H1 (cell line): ENCODE measurements at regions not wholly inside any gene's neighbourhood (a gene's known extent, or its start where the extent isn't known, plus 50 kb on each side); places are given as distances from the start of the nearest gene placed in this dataset.

ENCODE experiments used
- CTCF ChIA-PET: fragments of 300-600 bp; sonication (Branson Sonifier 250); formaldehyde crosslinking; loops from one replicate; lab custom pipeline; 2021; ENCODE audit not compliant: partially characterized antibody; lab: Charles Lee
- POLR2A ChIA-PET: fragments of 300-600 bp; sonication (Branson Sonifier 250); formaldehyde crosslinking; loops from one replicate; lab custom pipeline; 2021; ENCODE audit warnings: inconsistent platforms; ENCODE audit not compliant: partially characterized antibody; lab: Charles Lee
- DNase-seq, 2 experiments: peaks; one replicate each; pipeline versions ENCODE4 v3.0.0 to v3.0.0-alpha.2; 2010 to 2022; ENCODE audit warnings: low spot score in 2 of 2, low read depth in 1 of 2, mixed read lengths in 1 of 2
- FAIRE-seq: peaks from 2 replicates; lab custom pipeline; 2011; peaks lifted over from hg19 to GRCh38; lab: Jason Lieb, UNC
- H2AFZ ChIP-seq: 2 replicates; pipeline ENCODE4 v1.8.1; 2012; ENCODE audit warnings: low read length, inconsistent platforms
- H2AK5ac ChIP-seq: 2 replicates; pipeline ENCODE4 v1.6.1; 2013; ENCODE audit warnings: low read depth, low read length
- H2BK120ac ChIP-seq: replicated peaks from 2 replicates; pipeline ENCODE3; 2013; ENCODE audit warnings: low read depth, low read length, inconsistent platforms
- H2BK12ac ChIP-seq: 2 replicates; pipeline ENCODE4 v1.6.1; 2013; ENCODE audit warnings: low read depth, low read length
- H2BK15ac ChIP-seq: 2 replicates; pipeline ENCODE4 v1.6.1; 2013; ENCODE audit warnings: low read length
- H2BK20ac ChIP-seq: 2 replicates; pipeline ENCODE4 v1.6.1; 2013; ENCODE audit warnings: low read length
- H2BK5ac ChIP-seq: 2 replicates; pipeline ENCODE4 v1.6.1; 2013; ENCODE audit warnings: low read depth, low read length
- H3K14ac ChIP-seq: 2 replicates; pipeline ENCODE4 v1.6.1; 2013; ENCODE audit warnings: inconsistent platforms; ENCODE audit not compliant: insufficient read length
- H3K18ac ChIP-seq: 2 replicates; pipeline ENCODE4 v1.6.1; 2013; ENCODE audit warnings: low read length; ENCODE audit errors: extremely low read depth
- H3K23ac ChIP-seq: 2 replicates; pipeline ENCODE4 v1.6.1; 2013; ENCODE audit warnings: inconsistent platforms; ENCODE audit not compliant: insufficient read length
- H3K23me2 ChIP-seq: 2 replicates; pipeline ENCODE4 v1.6.1; 2013; ENCODE audit warnings: low read depth, low read length
- H3K27ac ChIP-seq: 2 replicates; pipeline ENCODE4 v1.6.1; 2011; ENCODE audit warnings: low read depth, low read length, inconsistent platforms
- H3K27me3 ChIP-seq, 4 experiments: replicated peaks in 1 of 4; 1 replicate in 1 of 4; 2 replicates in 3 of 4; pipeline versions ENCODE4 v1.6.1 to v1.8.1; 2011 to 2013; ENCODE audit warnings: low read length in 3 of 4, mild to moderate bottlenecking in 3 of 4, inconsistent platforms in 2 of 4, mixed read lengths in 2 of 4, moderate library complexity in 1 of 4; ENCODE audit not compliant: control insufficient read depth in 3 of 4, insufficient read depth in 3 of 4; ENCODE audit errors: extremely low read depth in 1 of 4
- H3K36me3 ChIP-seq, 4 experiments: 2 replicates each; pipeline versions ENCODE4 v1.6.1 to v1.8.1; 2011 to 2013; ENCODE audit warnings: mild to moderate bottlenecking in 4 of 4, low read length in 3 of 4, moderate library complexity in 2 of 4, control low read depth in 1 of 4, inconsistent platforms in 1 of 4; ENCODE audit not compliant: insufficient read depth in 4 of 4, control insufficient read depth in 2 of 4
- H3K4ac ChIP-seq: replicated peaks from 2 replicates; pipeline ENCODE3; 2013; ENCODE audit warnings: low read length, low read depth, mixed read lengths, inconsistent platforms; ENCODE audit not compliant: insufficient read length
- H3K4me1 ChIP-seq, 4 experiments: replicated peaks in 1 of 4; 1 replicate in 1 of 4; 2 replicates in 3 of 4; pipeline versions ENCODE4 v1.6.1 to v1.8.1; 2011 to 2013; ENCODE audit warnings: low read length in 3 of 4, inconsistent platforms in 2 of 4, mixed read lengths in 1 of 4; ENCODE audit not compliant: insufficient read depth in 4 of 4, control insufficient read depth in 3 of 4
- H3K4me2 ChIP-seq, 2 experiments: 2 replicates each; pipeline versions ENCODE4 v1.6.1 to v1.8.1; 2011 to 2013; ENCODE audit warnings: low read depth in 2 of 2, low read length in 2 of 2, control low read depth in 1 of 2, inconsistent platforms in 1 of 2, mild to moderate bottlenecking in 1 of 2; ENCODE audit not compliant: insufficient read depth in 1 of 2
- H3K4me3 ChIP-seq, 4 experiments: fragments of 200-600, 300-600 bp in 1 of 4; sonication (generic), shearing (Covaris generic), sonication (Bioruptor Twin) in 1 of 4; 2 replicates each; pipeline versions ENCODE4 v1.5.1 to v1.8.1; 2011 to 2016; ENCODE audit warnings: low read length in 4 of 4, low read depth in 3 of 4, control low read depth in 2 of 4, inconsistent platforms in 2 of 4, mild to moderate bottlenecking in 2 of 4, mixed read lengths in 1 of 4, moderate library complexity in 1 of 4; ENCODE audit not compliant: insufficient read depth in 2 of 4; ENCODE audit errors: extremely low read depth in 1 of 4
- H3K56ac ChIP-seq: replicated peaks from 2 replicates; pipeline ENCODE3; 2013; ENCODE audit warnings: low read depth, mild to moderate bottlenecking, mixed read lengths, low read length, inconsistent platforms; ENCODE audit not compliant: insufficient read length
- H3K79me1 ChIP-seq: 2 replicates; pipeline ENCODE4 v1.6.1; 2013; ENCODE audit warnings: low read depth, low read length, control low read depth
- H3K79me2 ChIP-seq, 2 experiments: 2 replicates each; pipeline versions ENCODE4 v1.6.1 to v1.8.1; 2012 to 2013; ENCODE audit warnings: low read length in 2 of 2, mild to moderate bottlenecking in 2 of 2, inconsistent platforms in 1 of 2; ENCODE audit not compliant: insufficient read depth in 2 of 2, control insufficient read depth in 1 of 2
- H3K9ac ChIP-seq, 4 experiments: replicated peaks in 1 of 4; 1 replicate in 1 of 4; 2 replicates in 3 of 4; pipeline versions ENCODE4 v1.6.1 to v1.8.1; 2011 to 2013; ENCODE audit warnings: low read depth in 3 of 4, low read length in 3 of 4, control low read depth in 2 of 4, mild to moderate bottlenecking in 2 of 4, moderate library complexity in 2 of 4, inconsistent platforms in 1 of 4; ENCODE audit errors: extremely low read depth in 1 of 4
- H3K9me3 ChIP-seq, 2 experiments: 2 replicates each; pipeline versions ENCODE4 v1.6.1 to v1.8.1; 2012 to 2013; ENCODE audit warnings: mild to moderate bottlenecking in 2 of 2, moderate library complexity in 2 of 2, control low read depth in 1 of 2, inconsistent platforms in 1 of 2, low read depth in 1 of 2, low read length in 1 of 2, mixed read lengths in 1 of 2; ENCODE audit not compliant: insufficient read depth in 2 of 2
- H4K20me1 ChIP-seq, 2 experiments: replicated peaks in 1 of 2; 2 replicates each; pipeline versions ENCODE3 to v1.8.1; 2011 to 2013; ENCODE audit warnings: inconsistent platforms in 2 of 2, low read length in 2 of 2, mild to moderate bottlenecking in 1 of 2; ENCODE audit not compliant: insufficient read depth in 2 of 2, control insufficient read depth in 1 of 2
- H4K5ac ChIP-seq: 2 replicates; pipeline ENCODE4 v1.6.1; 2013; ENCODE audit warnings: low read length, low read depth, mixed read lengths, inconsistent platforms; ENCODE audit not compliant: insufficient read length
- H4K8ac ChIP-seq: 2 replicates; pipeline ENCODE4 v1.8.0; 2013; ENCODE audit warnings: mild to moderate bottlenecking, moderate library complexity, low read length, inconsistent platforms; ENCODE audit not compliant: insufficient read depth; ENCODE audit errors: extremely low read depth
- H4K91ac ChIP-seq: replicated peaks from 2 replicates; pipeline ENCODE3; 2013; ENCODE audit warnings: low read length, mixed read lengths, inconsistent platforms; ENCODE audit not compliant: insufficient read length
- BCL11A ChIP-seq, 2 experiments: IDR thresholded peaks; one replicate each; pipeline ENCODE4 v1.6.1; 2011; ENCODE audit warnings: low read depth in 2 of 2, low read length in 2 of 2, mild to moderate bottlenecking in 2 of 2
- CBX5 ChIP-seq: fragments of 300-800, 300-1000 bp; sonication (generic); IDR thresholded peaks from 2 replicates; pipeline ENCODE4 v1.7.1; 2016; ENCODE audit warnings: antibody characterized with exemption, low read length, low read depth
- CTBP2 ChIP-seq: IDR thresholded peaks from 2 replicates; pipeline ENCODE4 v1.7.0; 2011; ENCODE audit warnings: borderline replicate concordance, mild to moderate bottlenecking, moderate library complexity, mixed read lengths, low read length; ENCODE audit not compliant: insufficient read depth, insufficient read length
- EZH2 ChIP-seq: fragments of 200-600 bp; sonication (generic); IDR thresholded peaks from 2 replicates; pipeline ENCODE4 v1.7.1; 2012; ENCODE audit warnings: low read depth, mild to moderate bottlenecking, moderate library complexity, low read length, inconsistent platforms; ENCODE audit not compliant: severe bottlenecking
- PHF8 ChIP-seq: fragments of 200-600 bp; sonication (generic); conservative IDR thresholded peaks from 2 replicates; pipeline ENCODE4 v1.7.1; 2012; ENCODE audit warnings: low read depth, mild to moderate bottlenecking, inconsistent platforms, low read length, moderate library complexity
- RFX5 ChIP-seq: IDR thresholded peaks from 2 replicates; pipeline ENCODE4 v1.6.1; 2011; ENCODE audit warnings: low read depth, low read length, improper control_type of control experiment, borderline replicate concordance
- RNF2 ChIP-seq: fragments of 200-900, 300-1000 bp; sonication (generic); IDR thresholded peaks from 2 replicates; pipeline ENCODE4 v1.7.1; 2016; ENCODE audit warnings: borderline replicate concordance, low read depth, mild to moderate bottlenecking, antibody characterized with exemption, low read length; ENCODE audit not compliant: poor library complexity, severe bottlenecking; ENCODE audit errors: missing control alignments
- SIRT6 ChIP-seq: IDR thresholded peaks from one replicate; pipeline ENCODE4 v1.7.1; 2012; ENCODE audit warnings: low read length, inconsistent platforms
- WGBS, 2 experiments: shearing (Covaris generic) in 1 of 2; methylation state at CpG; one replicate each; pipeline versions ENCODE4 v1.1.6 to v1.1.7; 2013 to 2015; ENCODE audit warnings: low lambda C conversion rate in 2 of 2, mixed read lengths in 2 of 2, inconsistent platforms in 1 of 2, low coverage in 1 of 2, missing lambda C conversion rate in 1 of 2; ENCODE audit not compliant: insufficient replicate concordance in 2 of 2, insufficient coverage in 1 of 2, insufficient read length in 1 of 2; ENCODE audit errors: extremely low coverage in 1 of 2, missing lambda C conversion rate in 1 of 2; 5-methylcytosine and 5-hydroxymethylcytosine counted together

DNA sequence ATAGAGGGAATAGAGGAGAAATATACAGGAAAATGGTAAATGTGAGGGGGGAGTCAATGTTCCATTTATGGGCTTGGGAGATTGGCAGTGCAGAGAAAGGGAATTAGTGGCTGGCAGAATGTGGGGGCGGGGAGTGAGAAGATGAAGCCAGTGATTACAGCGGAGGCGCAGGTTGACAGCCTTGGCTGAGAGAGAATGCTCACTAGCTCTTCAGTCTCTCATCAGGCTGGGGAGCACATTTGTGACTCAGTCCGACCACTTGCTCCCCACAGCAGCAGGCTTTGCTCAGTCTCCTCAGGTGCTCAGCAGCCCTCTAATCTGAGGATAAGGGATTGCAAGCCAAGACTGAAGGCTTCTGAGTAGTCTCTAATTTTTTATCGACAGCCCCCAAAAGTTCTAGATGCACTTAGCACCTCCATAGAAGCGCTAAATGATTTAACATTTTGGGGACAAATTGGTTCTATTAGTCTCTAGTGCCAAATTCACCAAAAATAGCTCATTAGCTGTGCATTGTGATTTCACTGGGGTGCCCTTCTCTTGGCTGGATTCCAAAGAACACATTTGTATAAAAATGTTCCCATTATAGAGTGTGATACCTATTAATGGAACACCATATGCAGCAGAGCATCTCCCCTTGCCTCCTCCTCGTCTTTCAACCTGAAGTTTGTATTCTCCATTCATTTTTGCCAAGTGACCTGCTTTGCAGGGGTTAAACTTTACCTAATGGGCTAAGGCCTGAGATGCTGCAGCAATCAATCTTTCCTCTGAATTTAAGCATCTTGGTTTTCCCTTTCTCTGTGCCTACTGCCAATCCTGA, 191.8 kb downstream of the ZNF326 start:
- Histone ChIP-seq H3K23me2 (no peaks in the 10 kb centered on the region), H2BK12ac (no peak overlapping the region), H3K9me3 (no peaks in the 10 kb centered on the region), H3K4me1 (peaks cover 0 to 3% (median 0%) of the 10 kb centered on the region in 4 experiments; a peak in 1 of 7 replicates), H4K5ac (no peak overlapping the region), H2BK5ac (no peak overlapping the region), H2AFZ (no peak overlapping the region), H2AK5ac (no peak overlapping the region), H3K9ac (no peak overlapping the region), H4K91ac (no peak overlapping the region), H3K56ac (no peak overlapping the region), H2BK15ac (no peak overlapping the region), H3K23ac (no peak overlapping the region), H3K4me2 (no peak overlapping the region), H3K79me2 (no peaks in the 10 kb centered on the region), H2BK120ac (no peak overlapping the region), H4K20me1 (no peaks in the 10 kb centered on the region), H3K27me3 (no peaks in the 10 kb centered on the region), H3K14ac (no peak overlapping the region), H3K79me1 (no peaks in the 10 kb centered on the region), H4K8ac (no peak overlapping the region), H3K27ac (no peak overlapping the region), H2BK20ac (no peak overlapping the region), H3K4me3 (no peak overlapping the region), H3K18ac (no peak overlapping the region), H3K36me3 (no peaks in the 10 kb centered on the region), H3K4ac (no peak overlapping the region)
- no peak for FAIRE-seq
- no peak for DNase-seq
- POLR2A ChIA-PET, result no interaction called here
- CTCF ChIA-PET, result interaction anchor here (1.3 kb wide), 1 partner anchor 13 kb away, joined by 5 read pairs; no protein-coding TSS in a partner anchor
- WGBS, 2 experiments, result 75% methylated on average over 7 of the region's 7 CpGs; no CpG with 5 or more reads in 1 of the 2 experiments
- TF ChIP-seq SIRT6 (no peak), RFX5 (no peak), CTBP2 (no peak), PHF8 (no peak), EZH2 (no peak), CBX5 (no peak), RNF2 (no peak), BCL11A (IDR thresholded peaks at IDR 0.05; ENCODE audit: low read depth in 2 of 2, low read length in 2 of 2) (no peak)
